Dermis microvascular lymphatic vessel endothelial cell (primary cell): ENCODE measurements at regions not wholly inside any gene's neighbourhood (a gene's known extent, or its start where the extent isn't known, plus 50 kb on each side); places are given as distances from the start of the nearest gene placed in this dataset.

ENCODE experiments used
- DNase-seq, 2 donors: peaks; one replicate each; pipeline versions ENCODE4 v3.0.0 to v3.0.0-alpha.2; 2010; ENCODE audit warnings: low read depth in 2 of 2

DNA sequence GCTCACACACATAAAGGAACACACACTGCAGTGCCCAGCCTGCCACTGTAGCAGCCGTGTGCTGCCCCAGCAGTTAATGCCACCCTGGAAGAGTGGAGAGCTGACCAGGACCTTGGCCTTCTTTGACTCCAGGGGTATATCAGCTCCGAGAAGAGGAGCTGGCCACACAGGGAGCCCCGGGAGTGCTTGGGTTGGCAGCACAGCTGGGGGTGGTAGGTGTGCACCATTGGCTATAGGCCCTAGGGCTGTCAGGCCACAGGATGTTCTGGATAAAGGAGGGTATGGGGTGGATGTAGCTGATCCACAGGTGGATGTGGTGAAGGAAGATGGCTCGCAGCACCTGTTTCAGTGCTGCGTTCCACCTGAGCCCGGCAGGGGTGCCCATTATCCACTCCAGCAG is 640.5 kb downstream of the PLPP3 start:
- DNase-seq = no peak

DNA sequence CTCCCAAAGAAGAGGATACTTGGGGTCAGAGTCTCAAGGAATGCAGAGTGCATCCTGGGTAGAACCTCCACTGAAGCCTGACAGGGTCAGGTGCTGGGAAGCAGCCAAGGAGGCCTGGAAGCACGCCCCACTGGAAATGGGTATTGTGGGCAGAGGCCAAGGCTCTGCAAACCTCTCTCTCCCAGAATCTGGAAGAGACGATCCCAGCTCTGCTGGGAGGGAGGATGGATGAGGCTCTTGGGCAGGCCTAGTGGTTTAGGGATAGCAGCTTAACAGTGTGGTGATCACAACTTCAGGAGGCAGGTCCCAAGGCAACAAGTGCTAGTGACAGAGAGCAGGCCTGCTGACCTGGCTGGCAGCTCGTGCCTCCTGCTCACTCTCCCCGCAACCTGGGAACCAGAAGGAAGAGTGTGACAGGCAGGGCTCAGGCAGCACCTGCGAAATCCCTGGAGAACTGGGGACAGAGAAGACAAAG is 641.0 kb downstream of the PLPP3 start:
- DNase-seq = no peak

DNA sequence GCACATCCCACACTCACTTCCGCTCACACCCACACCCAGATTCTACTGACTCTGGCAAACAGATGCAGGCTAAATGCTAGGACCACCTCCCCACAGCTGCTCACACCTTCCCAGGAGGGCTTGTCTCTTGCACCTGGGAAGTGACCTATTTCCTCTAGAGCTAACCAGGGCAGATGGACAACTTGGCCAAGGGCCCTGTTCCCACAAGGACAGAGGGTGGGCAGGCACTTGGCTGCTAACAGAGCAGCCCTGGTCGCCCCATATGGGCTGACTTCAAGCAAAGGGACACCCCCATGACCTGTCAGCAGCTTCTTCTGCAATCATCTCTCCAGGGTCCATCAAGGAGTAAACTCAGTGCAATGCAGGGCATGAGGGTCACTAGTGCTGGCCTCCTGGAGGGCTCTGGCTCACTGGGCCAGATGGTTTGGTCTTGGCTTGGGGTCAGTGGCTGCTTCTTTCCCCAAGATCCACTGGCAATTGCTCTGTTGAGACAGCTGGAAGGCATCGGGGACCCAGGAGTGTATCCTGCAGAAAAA is 641.5 kb downstream of the PLPP3 start:
- no peak for DNase-seq

DNA sequence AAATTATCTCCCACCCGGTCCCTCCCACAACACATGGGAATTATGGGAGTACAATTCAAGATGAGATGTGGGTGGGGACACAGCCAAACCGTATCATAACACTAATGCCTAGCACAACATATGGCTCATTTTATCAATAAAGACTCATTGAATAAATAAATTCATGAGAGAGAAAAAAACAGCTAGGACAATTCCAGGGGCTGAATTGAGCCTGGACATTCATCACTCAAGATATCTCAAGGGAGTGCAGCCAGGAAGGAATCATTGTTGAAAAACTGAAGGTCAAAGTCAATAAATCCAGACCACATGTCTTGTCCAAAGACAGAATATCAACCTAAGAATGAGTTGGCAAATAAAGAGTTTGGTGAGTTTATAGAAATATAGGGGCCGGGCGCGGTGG is 644.1 kb downstream of the PLPP3 start:
- DNase-seq = no peak

DNA sequence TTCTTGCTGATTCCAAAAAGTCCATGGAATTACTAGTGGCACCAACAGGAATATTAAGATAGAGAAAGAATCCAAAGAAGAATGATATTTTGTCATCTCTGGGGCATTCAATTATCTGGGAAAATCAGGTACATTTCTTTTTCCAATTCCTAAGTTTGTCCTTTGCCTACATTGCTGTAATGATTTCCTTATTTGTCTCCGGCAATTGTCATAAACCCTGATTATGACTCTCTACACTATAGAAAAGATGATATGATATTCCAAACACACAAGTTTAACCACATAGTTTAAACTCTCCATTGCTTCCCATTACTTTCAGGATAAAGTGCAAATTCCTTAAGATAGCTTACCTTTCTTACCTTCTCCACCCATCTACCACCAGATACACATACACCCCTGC is 647.0 kb downstream of the PLPP3 start:
- no peak for DNase-seq

DNA sequence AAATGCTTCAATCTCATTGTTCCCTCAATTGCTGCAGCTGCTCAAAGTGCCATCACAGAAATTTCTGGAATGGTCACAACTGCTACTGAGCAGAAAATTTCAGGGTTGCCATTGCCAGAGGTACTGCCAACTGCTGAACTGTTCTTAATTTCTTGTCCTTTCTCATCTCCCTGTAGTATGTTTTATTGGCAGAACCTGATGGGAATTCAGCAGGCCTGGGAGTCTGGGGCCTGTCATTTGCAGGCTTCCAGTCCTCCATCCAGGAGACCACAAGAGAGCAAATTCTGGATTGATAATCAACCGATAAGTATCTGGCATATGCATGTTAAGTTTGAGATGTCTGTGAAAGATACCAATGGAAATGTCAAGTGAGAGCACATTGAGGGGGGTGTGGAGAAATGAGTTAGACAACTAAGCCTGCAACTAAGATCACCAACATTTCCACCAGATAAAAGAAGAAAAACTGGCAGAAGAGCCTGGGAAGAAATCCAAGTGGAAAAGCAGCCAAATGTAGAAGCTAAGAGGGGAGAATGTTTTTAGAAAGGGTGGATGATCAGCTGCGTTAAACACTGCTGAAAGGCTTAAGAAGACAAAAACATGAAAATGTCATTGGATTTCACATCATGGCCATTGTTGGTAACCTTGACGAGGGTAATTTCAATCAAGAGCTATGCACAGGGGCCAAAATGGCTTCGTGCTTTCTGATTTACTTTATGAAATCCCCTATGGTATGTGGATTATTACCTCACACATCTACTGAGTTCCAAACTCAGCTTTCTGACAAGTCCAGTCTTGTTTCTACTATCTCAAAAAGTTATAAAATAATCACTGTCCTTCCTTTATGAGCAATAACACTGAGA is 648.1 kb downstream of the PLPP3 start:
- no peak for DNase-seq

DNA sequence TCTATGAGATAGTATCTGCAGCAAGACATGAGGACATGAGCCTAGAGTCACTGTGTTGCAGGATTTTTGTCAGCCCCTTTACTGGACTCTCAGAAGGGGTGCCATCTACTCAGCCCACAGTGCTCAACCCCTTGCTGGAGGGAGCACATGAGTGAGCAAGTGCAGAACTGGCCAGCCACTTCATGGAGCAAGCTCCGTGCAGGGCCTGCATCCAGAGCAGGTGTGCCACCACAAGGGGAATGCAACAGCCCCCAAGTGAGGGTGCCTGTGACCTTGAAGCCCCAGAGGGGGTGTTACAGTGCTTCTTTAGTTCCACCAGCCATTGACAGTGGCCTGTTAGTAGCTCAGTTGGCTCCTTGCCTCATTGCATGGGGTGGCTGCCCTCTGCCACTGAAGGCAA is 649.7 kb downstream of the PLPP3 start:
- no peak for DNase-seq

DNA sequence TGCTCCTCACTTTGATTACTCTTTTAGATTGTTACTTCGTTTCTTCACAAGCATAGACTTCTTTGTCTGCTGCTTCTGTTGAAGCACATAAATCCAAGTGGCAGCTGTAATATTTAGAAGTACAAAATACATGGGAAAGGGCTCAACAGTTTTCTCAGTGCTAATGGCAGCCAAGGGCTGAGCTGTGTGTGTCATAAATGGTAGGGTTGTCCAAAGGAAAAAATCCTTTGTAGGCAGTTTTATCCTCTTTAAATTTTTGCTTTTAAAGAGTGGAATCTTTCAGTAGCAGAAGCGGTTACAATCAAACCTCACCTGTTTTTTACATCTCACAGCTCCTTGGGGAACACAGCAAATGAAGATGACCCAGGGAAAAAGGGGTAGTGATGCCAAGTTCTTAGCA is 650.8 kb downstream of the PLPP3 start:
- no peak for DNase-seq

DNA sequence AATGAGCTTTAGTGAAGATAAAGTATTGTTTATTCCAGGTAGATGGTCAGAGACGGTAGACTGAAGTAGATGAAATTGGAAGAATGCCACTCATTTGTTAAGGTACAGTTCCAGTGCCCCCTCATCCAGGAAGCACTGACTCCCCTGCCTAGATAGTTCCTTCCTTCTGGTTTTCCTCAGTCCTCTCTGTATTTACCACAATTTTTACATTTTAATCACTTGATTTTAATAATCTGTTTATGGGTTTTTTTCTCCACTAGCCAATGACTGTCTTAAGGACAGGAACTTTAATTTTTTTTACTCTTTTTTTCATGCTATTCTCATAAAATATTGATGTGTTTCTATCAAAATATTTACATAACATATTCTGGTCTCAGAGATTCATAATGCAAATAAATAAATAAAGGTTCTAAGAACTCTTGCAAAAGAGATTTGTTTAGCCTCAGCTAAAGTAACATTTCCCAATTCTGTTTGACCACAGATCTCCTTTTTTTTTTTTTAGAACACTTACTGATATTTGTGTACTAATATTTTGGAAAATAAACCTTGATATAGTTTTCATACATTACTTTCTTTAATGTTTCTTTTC is 651.6 kb downstream of the PLPP3 start:
- no peak for DNase-seq

DNA sequence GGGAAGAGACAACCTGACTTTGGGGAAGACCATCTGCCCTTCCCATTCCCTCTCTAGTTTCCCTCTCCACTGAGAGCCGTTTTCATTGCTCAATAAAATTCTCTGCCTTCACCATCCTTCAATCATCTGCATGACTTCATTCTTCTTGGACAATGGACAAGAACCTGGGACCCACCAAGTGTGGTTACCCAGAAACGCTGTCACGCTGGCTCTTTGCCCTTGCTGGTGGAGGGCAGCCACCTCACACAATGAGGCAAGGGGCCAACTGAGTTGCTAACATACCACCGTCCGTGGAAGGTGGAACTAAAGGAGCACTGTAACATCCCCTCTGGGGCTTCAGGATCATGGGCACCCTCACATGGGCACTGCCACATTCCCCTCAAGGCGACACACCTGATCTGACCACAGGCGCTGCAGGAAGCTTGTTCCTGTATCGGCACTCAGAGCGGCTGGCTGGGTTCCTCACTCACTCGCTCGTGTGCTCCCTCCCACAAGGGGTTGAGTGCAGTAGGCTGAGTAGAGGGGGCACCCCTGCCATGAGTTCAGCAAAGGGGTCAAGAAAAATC is 652.4 kb downstream of the PLPP3 start:
- no peak for DNase-seq

DNA sequence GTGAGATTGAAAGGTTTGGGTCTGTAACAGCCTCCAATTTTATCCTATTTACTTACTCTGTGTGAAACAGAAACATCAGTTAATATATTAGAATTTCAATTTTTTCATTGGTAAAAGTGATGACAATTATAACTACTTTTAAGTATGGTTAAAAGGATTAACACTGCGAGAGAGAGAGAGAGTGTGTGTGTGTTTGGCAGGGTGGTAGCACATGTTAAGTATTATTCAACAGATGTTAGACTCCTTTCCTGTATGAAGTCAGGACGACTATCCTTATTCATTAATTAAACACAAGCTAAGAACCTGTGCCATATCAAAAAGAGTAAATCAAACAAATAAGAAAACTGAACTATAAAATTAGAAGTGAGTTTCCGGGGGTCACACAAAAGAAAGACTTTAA is 662.5 kb downstream of the PLPP3 start:
- DNase-seq = no peak

DNA sequence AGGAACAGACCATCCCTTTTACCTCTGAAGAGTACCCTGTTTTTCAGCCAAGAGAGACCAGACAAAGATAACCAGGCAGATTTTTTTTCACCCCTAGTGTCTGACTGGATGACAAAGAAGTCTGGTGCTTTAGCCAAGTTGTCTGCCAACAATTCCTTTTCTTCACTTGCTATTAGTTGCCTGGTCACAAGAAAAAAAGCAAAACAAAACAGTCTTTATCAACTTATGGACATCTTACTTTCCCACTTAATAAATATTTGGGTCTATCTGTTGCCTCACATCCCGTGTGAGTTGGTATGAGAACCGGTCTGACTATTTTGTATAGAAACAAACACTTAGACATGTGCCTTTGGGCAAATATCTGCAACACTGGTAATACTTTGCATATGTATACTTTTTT is 662.9 kb downstream of the PLPP3 start:
- no peak for DNase-seq

DNA sequence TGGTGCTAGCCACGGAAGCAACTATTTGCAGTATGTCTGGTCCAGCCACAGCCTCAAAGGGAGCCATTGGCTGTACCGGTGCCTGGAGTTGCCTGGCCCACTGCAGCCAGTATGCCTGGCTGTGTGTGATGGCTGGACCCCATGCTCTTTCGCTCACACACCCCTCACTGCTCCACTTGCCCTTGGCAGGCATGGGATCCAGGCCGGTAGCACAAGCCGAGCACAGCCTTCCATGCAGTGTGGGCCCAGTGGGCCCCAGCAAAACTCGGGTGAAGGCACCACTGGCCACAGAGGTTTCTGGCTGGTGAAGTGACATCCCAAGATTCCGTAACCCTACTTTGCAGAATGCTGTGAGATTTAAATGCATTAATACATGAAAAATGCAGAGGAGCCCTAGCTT is 665.8 kb downstream of the PLPP3 start:
- DNase-seq = no peak

DNA sequence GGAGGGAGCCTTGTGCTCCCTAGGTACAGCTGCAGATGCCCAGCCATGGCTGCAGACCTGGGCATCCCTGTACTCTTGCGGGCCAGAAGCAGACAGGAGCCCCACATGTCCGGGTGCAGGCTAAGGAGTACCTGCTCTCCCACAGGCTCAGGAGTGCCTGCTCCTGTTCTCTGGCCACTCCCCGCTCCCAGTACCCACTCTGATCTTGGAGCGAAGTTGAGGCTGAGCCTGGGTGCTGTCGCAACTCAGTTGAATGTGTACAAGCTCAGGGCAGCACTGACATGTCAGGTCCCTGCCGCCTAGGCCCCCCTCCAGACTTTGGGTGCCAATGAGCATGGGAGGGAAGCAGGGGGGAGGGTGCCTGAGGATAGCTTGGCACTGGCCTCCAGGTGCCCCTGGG is 666.9 kb downstream of the PLPP3 start:
- DNase-seq = no peak

DNA sequence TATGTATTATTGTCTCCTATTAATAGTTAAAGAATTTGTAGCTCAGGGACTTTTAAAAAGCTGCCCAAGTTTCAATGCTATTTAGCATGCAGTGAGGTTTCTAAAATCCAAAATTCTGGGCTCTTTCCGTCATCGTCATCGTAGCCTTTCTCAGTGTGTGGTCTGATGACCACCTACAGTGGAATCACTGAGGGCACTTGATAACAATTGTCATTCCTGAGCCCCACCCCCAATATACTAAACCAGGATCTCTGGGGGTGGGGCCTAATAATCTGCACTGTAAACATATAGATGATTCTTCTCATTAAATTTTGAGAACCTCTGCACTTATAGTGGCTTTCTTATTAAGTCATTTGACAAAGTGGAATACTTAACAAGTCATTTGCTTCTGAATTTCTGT is 674.8 kb downstream of the PLPP3 start:
- DNase-seq = no peak

DNA sequence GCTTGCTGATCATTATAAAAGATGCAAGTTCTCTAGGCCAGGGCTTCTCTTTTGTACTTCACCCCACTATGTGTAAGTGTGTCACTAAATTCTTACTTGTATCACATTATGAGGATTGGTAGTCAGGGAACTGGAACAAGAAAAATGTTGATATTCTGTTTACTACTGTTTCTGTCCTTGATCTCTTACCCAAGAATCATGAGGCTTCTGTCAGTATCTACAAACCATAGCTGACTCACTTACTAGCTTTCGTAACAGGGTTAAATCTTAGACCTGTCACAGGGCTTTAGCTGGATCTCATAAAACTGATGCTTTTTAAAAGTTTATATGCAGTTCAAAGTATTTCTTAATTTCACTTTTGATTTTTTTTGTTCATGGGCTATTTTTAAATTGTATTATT is 681.2 kb downstream of the PLPP3 start:
- no peak for DNase-seq

DNA sequence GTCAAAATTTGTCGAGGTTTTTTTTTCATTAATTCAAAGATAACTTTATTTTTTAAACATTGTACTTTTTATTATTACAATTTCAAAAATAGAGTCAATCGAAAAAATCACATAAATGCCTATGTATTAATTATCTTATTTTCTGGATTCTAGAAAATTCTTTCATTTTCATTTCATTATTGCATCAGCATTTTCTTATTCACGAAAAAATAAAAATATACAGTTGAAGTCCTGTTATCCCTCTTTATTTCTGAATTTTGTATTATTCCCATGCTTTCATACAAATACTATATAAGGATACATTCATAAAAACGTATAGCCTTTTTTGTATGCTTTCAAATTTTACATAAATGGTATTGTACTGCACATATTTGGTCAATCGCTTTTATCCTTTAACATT is 681.0 kb upstream of the USP24 start:
- no peak for DNase-seq

DNA sequence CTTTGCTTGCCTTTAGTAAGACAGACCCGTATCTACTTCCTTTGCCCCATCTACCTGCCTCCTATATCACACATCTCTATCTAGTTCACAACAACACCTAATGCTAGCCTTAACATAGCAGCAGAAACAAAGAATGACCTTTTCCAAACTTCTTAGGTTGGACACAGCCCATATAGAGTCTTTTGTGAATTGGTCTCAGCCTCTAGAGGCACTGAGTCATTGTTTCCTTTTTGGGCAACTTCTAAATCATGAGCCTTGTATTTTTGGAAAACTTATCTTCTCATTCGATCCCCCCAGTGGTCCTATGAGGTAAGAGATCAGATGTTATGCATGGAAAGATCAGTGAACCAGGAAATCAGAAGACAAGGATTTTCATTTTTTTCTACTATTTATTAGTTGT is 679.4 kb upstream of the USP24 start:
- no peak for DNase-seq

DNA sequence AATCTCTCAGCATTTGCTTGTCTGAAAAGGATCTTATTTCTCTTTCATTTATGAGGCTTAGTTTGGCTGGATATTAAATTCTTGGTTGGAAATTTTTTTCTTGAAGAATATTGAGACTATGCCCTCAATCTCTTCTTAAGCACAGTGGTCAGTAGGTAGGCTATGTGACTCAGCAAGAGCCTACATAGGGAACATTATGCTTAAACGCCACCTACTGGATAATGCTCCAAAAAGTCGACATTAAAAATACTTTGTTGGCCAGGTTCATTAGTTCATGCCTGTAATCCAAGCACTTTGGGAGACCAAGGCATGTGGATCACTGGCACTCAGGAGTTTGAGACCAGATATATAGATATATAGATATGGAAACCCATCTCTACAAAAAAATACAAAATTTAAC is 678.0 kb upstream of the USP24 start:
- DNase-seq = peak; percentile 24 to 62

DNA sequence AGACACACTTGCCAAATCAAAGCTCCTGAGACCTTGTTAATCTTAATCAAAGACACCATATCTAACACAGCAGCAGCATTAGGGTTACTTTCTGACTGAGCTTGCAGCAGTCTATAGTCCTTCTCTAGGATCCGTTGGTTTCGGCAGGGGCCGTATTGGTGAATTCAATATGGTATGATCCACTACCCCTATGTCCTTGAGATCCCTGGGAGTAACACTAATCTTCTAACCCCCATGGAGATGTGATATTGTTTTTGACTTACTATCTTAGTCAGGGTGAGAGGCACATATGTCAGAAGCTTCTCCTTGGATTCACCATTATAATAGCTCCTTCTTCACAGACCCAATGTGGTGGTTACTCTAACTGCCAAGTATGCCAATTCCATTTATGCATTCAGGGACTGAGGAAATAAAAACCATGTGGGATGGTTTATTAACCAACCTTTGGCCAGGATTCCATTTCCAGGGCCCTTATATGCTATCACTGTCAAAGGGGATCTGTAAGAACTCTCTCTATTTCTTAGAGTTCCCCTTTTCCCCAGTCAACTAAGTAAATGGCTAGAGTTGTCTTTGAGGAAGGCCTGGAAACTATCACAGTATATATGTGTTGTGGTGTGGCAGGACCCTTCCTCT is 673.6 kb upstream of the USP24 start:
- DNase-seq = no peak

DNA sequence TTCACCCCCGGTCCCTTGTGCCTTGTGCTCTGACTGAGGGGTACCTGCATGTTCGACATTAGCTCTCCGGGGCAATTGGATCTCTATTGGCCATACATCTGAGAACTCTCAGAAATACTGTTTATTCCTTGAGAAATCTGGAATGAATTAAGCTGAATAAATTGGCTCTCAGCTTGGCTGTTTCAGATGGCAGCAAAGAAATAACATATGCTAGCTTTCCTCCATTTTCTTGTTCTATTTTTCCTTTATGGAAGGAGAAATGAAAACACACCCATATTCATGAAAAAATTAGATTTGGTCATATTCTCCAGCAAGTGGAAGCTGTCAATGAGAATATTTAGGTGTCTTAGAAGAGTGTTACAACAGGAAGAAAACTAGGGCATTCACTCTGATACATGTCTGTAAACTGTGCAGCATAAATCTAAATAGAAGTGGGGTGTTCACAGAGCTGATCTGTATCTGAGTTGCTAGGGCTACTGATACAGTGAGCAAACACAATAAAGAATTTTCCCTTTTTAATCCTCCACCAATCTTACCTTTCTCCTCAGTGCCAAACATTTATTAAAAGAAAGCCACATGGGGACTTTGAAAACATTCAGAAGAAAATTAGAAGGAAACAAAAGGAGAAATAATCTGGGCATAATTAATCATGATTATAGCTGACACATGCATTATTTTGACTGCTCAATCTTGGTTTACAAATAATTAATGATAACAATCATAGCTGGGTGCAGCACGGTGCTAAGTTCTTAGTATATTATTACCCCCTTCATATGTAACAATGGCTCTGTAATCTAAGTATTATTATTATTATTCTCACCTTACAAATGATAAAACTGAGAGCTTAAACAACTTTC is 671.9 kb upstream of the USP24 start:
- DNase-seq = no peak
